ENCODE measurements at regions not wholly inside any gene's neighbourhood (a gene's known extent, or its start where the extent isn't known, plus 50 kb on each side); places are given as distances from the start of the nearest gene placed in this dataset.
A peak's percentile ranks its signal among the peaks of the same experiment; 100 is the strongest.

- Histone ChIP-seq H3K9ac (ENCODE audit: low read length) (no peak overlapping the region), H3K27ac (ENCODE audit: low read depth, low read length, poor library complexity, severe bottlenecking) (no peak overlapping the region), H3K4me1 (ENCODE audit: insufficient read depth, low read length, severe bottlenecking) (no peaks in the 10 kb centered on the region), H3K4me3 (ENCODE audit: low read depth, low read length, poor library complexity, severe bottlenecking) (no peak overlapping the region), H3K4me2 (ENCODE audit: low read length) (no peak overlapping the region), H3K36me3 (ENCODE audit: insufficient read depth, low read length) (no peaks in the 10 kb centered on the region), H4K20me1 (ENCODE audit: insufficient read depth, low read length) (no peaks in the 10 kb centered on the region), H3K9me3 (ENCODE audit: low read length) (no peaks in the 10 kb centered on the region), H3K79me2 (ENCODE audit: insufficient read depth, low read length) (no peaks in the 10 kb centered on the region), H3K9me2 (ENCODE audit: low read depth, low read length) (no peaks in the 10 kb centered on the region), H3K27me3 (ENCODE audit: insufficient read depth, low read length) (no peaks in the 10 kb centered on the region), H2AFZ (ENCODE audit: low read length) (no peak overlapping the region), H3F3A (ENCODE audit: insufficient read depth, low read length) (no peaks in the 10 kb centered on the region)
- TF ChIP-seq CTCF (IDR thresholded peaks at IDR 0.05; ENCODE audit: low read length) (no peak), EZH2 (IDR thresholded peaks at IDR 0.05; ENCODE audit: borderline replicate concordance, low read length) (no peak)
These were observed 182.0 kb downstream of the MAT2B start for GRCh38 chr5:163687414-163687813.

DNA sequence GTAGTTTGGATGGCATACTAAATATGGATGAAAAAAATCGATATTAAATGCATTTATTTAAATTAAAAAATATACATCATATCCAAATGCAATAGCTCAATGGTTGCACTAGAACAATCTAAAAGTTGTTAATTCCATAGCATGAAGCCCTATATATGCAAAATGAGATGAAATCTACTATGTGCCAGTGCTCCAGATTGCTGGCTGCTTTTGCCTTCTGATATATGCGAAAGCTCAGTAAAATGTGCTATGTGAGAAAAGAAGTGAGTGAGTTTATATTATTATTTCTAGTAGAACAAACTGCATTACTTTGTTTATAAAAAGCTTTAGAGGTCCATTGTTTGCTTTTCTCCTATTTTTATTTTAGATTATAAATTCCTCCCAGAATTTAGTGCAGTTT is 186.7 kb downstream of the MAT2B start:
- no peaks in the 10 kb centered on the region for H3K9me2 ChIP-seq (ENCODE audit: low read depth, low read length)
- H3K4me3 ChIP-seq (ENCODE audit: low read depth, low read length, poor library complexity, severe bottlenecking), result no peak overlapping the region
- H3K4me2 ChIP-seq (ENCODE audit: low read length), result no peak overlapping the region
- no peak overlapping the region for H2AFZ ChIP-seq (ENCODE audit: low read length)
- no peaks in the 10 kb centered on the region for H3K9me3 ChIP-seq (ENCODE audit: low read length)
- no peaks in the 10 kb centered on the region for H4K20me1 ChIP-seq (ENCODE audit: insufficient read depth, low read length)
- H3K9ac ChIP-seq (ENCODE audit: low read length), result no peak overlapping the region
- TF ChIP-seq CTCF (IDR thresholded peaks at IDR 0.05; ENCODE audit: low read length) (no peak), EZH2 (IDR thresholded peaks at IDR 0.05; ENCODE audit: borderline replicate concordance, low read length) (no peak)
- no peaks in the 10 kb centered on the region for H3K36me3 ChIP-seq (ENCODE audit: insufficient read depth, low read length)
- no peaks in the 10 kb centered on the region for H3F3A ChIP-seq (ENCODE audit: insufficient read depth, low read length)
- no peaks in the 10 kb centered on the region for H3K27me3 ChIP-seq (ENCODE audit: insufficient read depth, low read length)
- no peaks in the 10 kb centered on the region for H3K4me1 ChIP-seq (ENCODE audit: insufficient read depth, low read length, severe bottlenecking)
- H3K79me2 ChIP-seq (ENCODE audit: insufficient read depth, low read length), result no peaks in the 10 kb centered on the region
- no peak overlapping the region for H3K27ac ChIP-seq (ENCODE audit: low read depth, low read length, poor library complexity, severe bottlenecking)

DNA sequence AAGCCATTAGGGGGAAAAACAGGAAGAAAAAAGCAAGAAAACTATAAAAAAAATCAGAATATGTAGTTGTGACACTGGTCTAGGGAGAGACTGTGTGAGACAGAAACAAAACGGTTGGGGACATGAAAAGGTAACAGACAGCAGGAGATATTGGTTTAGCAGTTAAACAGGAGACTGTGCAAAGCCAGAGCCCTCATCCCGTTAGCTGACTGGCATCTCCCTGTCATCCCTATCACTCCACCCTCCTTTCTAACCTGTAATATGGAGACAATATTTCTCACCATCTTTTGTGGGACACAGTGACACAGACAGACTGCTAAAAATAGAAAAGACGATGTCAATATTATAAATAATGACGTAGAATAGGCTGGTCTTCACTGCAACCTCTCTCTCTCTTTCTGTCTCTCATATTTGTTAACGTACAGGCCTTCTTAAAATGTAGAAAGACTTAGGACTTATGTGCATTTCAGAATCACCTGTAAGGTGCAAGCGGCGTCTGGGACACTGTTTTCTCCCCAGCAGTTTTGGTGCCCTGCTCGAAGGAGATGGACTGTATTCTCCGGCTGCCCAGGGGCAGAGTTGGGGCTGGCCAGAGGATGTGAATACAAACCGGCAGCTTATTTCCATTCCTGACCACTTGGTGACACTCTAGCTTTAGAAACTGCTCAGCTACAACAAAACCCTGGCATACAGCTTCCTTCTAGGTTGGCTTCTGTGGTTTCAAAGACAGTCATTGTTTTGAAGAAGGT is 190.6 kb downstream of the MAT2B start:
- H3K4me1 ChIP-seq (ENCODE audit: insufficient read depth, low read length, severe bottlenecking), result no peaks in the 10 kb centered on the region
- H3K79me2 ChIP-seq (ENCODE audit: insufficient read depth, low read length), result no peaks in the 10 kb centered on the region
- no peak overlapping the region for H3K9ac ChIP-seq (ENCODE audit: low read length)
- H3K9me3 ChIP-seq (ENCODE audit: low read length), result no peaks in the 10 kb centered on the region
- H3K27me3 ChIP-seq (ENCODE audit: insufficient read depth, low read length), result no peaks in the 10 kb centered on the region
- no peak overlapping the region for H2AFZ ChIP-seq (ENCODE audit: low read length)
- no peak overlapping the region for H3K27ac ChIP-seq (ENCODE audit: low read depth, low read length, poor library complexity, severe bottlenecking)
- H3K36me3 ChIP-seq (ENCODE audit: insufficient read depth, low read length), result no peaks in the 10 kb centered on the region
- TF ChIP-seq EZH2 (IDR thresholded peaks at IDR 0.05; ENCODE audit: borderline replicate concordance, low read length), result no peak
- TF ChIP-seq CTCF (IDR thresholded peaks at IDR 0.05; ENCODE audit: low read length), result peak; percentile 77
- no peak overlapping the region for H3K4me2 ChIP-seq (ENCODE audit: low read length)
- no peaks in the 10 kb centered on the region for H4K20me1 ChIP-seq (ENCODE audit: insufficient read depth, low read length)
- H3F3A ChIP-seq (ENCODE audit: insufficient read depth, low read length), result no peaks in the 10 kb centered on the region
- H3K9me2 ChIP-seq (ENCODE audit: low read depth, low read length), result no peaks in the 10 kb centered on the region
- no peak overlapping the region for H3K4me3 ChIP-seq (ENCODE audit: low read depth, low read length, poor library complexity, severe bottlenecking)
